Peyer's patch (tissue), 4 donors: ENCODE measurements at regions not wholly inside any gene's neighbourhood (a gene's known extent, or its start where the extent isn't known, plus 50 kb on each side); places are given as distances from the start of the nearest gene placed in this dataset.

Experiments
- POLR2A ChIP-seq, 2 donors: fragments of 450-650 bp; IDR thresholded peaks; one replicate each; pipeline ENCODE4 v1.5.1; 2017; ENCODE audit warnings: antibody characterized with exemption in 2 of 2, mild to moderate bottlenecking in 2 of 2, moderate library complexity in 2 of 2
- TF ChIP-seq, protein P1 (sequence below), 6 experiments: fragments of 450-650 bp in 4 of 6; fragments of 200-600 bp in 2 of 6; sonication (generic) in 1 of 6; IDR thresholded peaks; one replicate each; pipeline ENCODE4 v1.5.1; 2017 to 2019; ENCODE audit warnings: antibody characterized with exemption in 6 of 6, mild to moderate bottlenecking in 3 of 6, moderate library complexity in 1 of 6

GRCh38 chr6:14730654-14731053 lies 515.2 kb upstream of the JARID2 start:
- TF ChIP-seq, protein P1, sequence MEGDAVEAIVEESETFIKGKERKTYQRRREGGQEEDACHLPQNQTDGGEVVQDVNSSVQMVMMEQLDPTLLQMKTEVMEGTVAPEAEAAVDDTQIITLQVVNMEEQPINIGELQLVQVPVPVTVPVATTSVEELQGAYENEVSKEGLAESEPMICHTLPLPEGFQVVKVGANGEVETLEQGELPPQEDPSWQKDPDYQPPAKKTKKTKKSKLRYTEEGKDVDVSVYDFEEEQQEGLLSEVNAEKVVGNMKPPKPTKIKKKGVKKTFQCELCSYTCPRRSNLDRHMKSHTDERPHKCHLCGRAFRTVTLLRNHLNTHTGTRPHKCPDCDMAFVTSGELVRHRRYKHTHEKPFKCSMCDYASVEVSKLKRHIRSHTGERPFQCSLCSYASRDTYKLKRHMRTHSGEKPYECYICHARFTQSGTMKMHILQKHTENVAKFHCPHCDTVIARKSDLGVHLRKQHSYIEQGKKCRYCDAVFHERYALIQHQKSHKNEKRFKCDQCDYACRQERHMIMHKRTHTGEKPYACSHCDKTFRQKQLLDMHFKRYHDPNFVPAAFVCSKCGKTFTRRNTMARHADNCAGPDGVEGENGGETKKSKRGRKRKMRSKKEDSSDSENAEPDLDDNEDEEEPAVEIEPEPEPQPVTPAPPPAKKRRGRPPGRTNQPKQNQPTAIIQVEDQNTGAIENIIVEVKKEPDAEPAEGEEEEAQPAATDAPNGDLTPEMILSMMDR (IDR thresholded peaks at IDR 0.05): no peak
- TF ChIP-seq POLR2A (IDR thresholded peaks at IDR 0.05): no peak
